WTC11 (cell line): ENCODE measurements at regions not wholly inside any gene's neighbourhood (a gene's known extent, or its start where the extent isn't known, plus 50 kb on each side); places are given as distances from the start of the nearest gene placed in this dataset.

ENCODE experiments used
- ATAC-seq: fragments of 200-7000 bp; cut with Tn5 transposase; 2 replicates; pipeline ENCODE4 v1.10.0; 2021; ENCODE audit warnings: mild to moderate bottlenecking, moderate library complexity
- CTCF ChIA-PET: fragments of 300-600 bp; sonication (Branson Sonifier 250); formaldehyde crosslinking; loops from one replicate; lab custom pipeline; 2021; ENCODE audit warnings: antibody characterized with exemption; lab: Charles Lee
- POLR2A ChIA-PET: fragments of 350-600 bp; sonication (Branson Sonifier 250); formaldehyde crosslinking; loops from one replicate; lab custom pipeline; 2021; ENCODE audit warnings: antibody characterized with exemption; lab: Charles Lee
- DNase-seq: peaks from one replicate; pipeline ENCODE4 v3.0.0; 2021; ENCODE audit warnings: low spot score
- H3K27ac Mint-ChIP-seq: 2 replicates; pipeline ENCODE4 v1.8.0; 2021; ENCODE audit warnings: mixed read lengths
- H3K27me3 Mint-ChIP-seq: 2 replicates; pipeline ENCODE4 v1.8.0; 2021; ENCODE audit warnings: low read depth, mild to moderate bottlenecking, moderate library complexity, mixed read lengths
- H3K36me3 Mint-ChIP-seq: 2 replicates; pipeline ENCODE4 v1.8.0; 2021; ENCODE audit warnings: mixed read lengths
- H3K4me1 Mint-ChIP-seq: 2 replicates; pipeline ENCODE4 v1.8.0; 2022; ENCODE audit warnings: mixed read lengths
- H3K4me3 Mint-ChIP-seq: 2 replicates; pipeline ENCODE4 v1.8.0; 2021; ENCODE audit warnings: mild to moderate bottlenecking, moderate library complexity, mixed read lengths
- H3K9me3 Mint-ChIP-seq: 2 replicates; pipeline ENCODE4 v1.8.0; 2021; ENCODE audit warnings: mixed read lengths
- ARID4B ChIP-seq: sonication (generic); formaldehyde crosslinking; IDR thresholded peaks from 2 replicates; pipeline ENCODE4 v1.8.0; 2023; ENCODE audit warnings: missing genetic modification reagents, mild to moderate bottlenecking, borderline replicate concordance
- ATF1 ChIP-seq: sonication (generic); formaldehyde crosslinking; IDR thresholded peaks from 2 replicates; pipeline ENCODE4 v1.8.1; 2023; ENCODE audit warnings: mild to moderate bottlenecking, moderate library complexity, missing genetic modification reagents
- CREM ChIP-seq: sonication (generic); formaldehyde crosslinking; IDR thresholded peaks from 2 replicates; pipeline ENCODE4 v1.8.1; 2022; ENCODE audit warnings: mild to moderate bottlenecking, missing genetic modification reagents, moderate library complexity
- E2F4 ChIP-seq: sonication (generic); formaldehyde crosslinking; IDR thresholded peaks from 2 replicates; pipeline ENCODE4 v1.8.1; 2022; ENCODE audit warnings: low read depth, mild to moderate bottlenecking, moderate library complexity, missing genetic modification reagents, borderline replicate concordance
- FOXP4 ChIP-seq: sonication (generic); formaldehyde crosslinking; IDR thresholded peaks from 2 replicates; pipeline ENCODE4 v1.8.0; 2022; ENCODE audit warnings: mild to moderate bottlenecking, missing genetic modification reagents
- MAX ChIP-seq: sonication (generic); formaldehyde crosslinking; IDR thresholded peaks from 2 replicates; pipeline ENCODE4 v1.8.0; 2022; ENCODE audit warnings: mild to moderate bottlenecking, missing genetic modification reagents
- NFE2L1 ChIP-seq: sonication (generic); formaldehyde crosslinking; IDR thresholded peaks from 2 replicates; pipeline ENCODE4 v1.8.1; 2023; ENCODE audit warnings: missing genetic modification reagents
- NR3C1 ChIP-seq: sonication (generic); formaldehyde crosslinking; conservative IDR thresholded peaks from 2 replicates; pipeline ENCODE4 v1.8.1; 2023; ENCODE audit warnings: low read depth, mild to moderate bottlenecking, missing genetic modification reagents
- PRDM15 ChIP-seq: sonication (generic); formaldehyde crosslinking; IDR thresholded peaks from 2 replicates; pipeline ENCODE4 v1.8.0; 2022; ENCODE audit warnings: missing genetic modification reagents
- PREB ChIP-seq: sonication (generic); formaldehyde crosslinking; IDR thresholded peaks from 2 replicates; pipeline ENCODE4 v1.8.1; 2022; ENCODE audit warnings: mild to moderate bottlenecking, missing genetic modification reagents, moderate library complexity, borderline replicate concordance
- RORB ChIP-seq: fragments of 250-450 bp; sonication (Bioruptor Pico); IDR thresholded peaks from 2 replicates; pipeline ENCODE4 v1.9.0; 2021; ENCODE audit warnings: mild to moderate bottlenecking
- TP53 ChIP-seq: sonication (generic); formaldehyde crosslinking; IDR thresholded peaks from 2 replicates; pipeline ENCODE4 v1.8.1; 2023; ENCODE audit warnings: mild to moderate bottlenecking, missing genetic modification reagents
- ZNF219 ChIP-seq: sonication (generic); formaldehyde crosslinking; IDR thresholded peaks from 2 replicates; pipeline ENCODE4 v1.8.0; 2023; ENCODE audit warnings: missing genetic modification reagents, mild to moderate bottlenecking, borderline replicate concordance
- ZNF423 ChIP-seq: fragments of 250-450 bp; sonication (Bioruptor Pico); IDR thresholded peaks from 2 replicates; pipeline ENCODE4 v2.1.2; 2022; ENCODE audit warnings: mild to moderate bottlenecking, moderate library complexity
- ZNF425 ChIP-seq: fragments of 250-450 bp; sonication (Bioruptor Pico); conservative IDR thresholded peaks from 2 replicates; pipeline ENCODE4 v1.9.0; 2021; ENCODE audit warnings: mild to moderate bottlenecking

GRCh38 chr1:232728507-232729263, 76.5 kb upstream of the MAP10 start:
- H3K4me1 Mint-ChIP-seq = peaks cover 19% of the 10 kb centered on the region
- H3K36me3 Mint-ChIP-seq = peaks cover 5% of the 10 kb centered on the region
- H3K27ac Mint-ChIP-seq = no peak overlapping the region
- ChIA-PET POLR2A (no interaction called here), CTCF (no interaction called here)
- ATAC-seq = no peak
- TF ChIP-seq PRDM15 (CRISPR knock-in tag) (no peak), ZNF425 (CRISPR knock-in tag) (no peak), NR3C1 (CRISPR knock-in tag) (no peak), CREM (CRISPR knock-in tag) (no peak), ZNF423 (CRISPR knock-in tag) (no peak), ATF1 (CRISPR knock-in tag) (no peak), RORB (CRISPR knock-in tag) (no peak), MAX (no peak), PREB (CRISPR knock-in tag) (no peak), NFE2L1 (CRISPR knock-in tag) (no peak), E2F4 (CRISPR knock-in tag) (no peak)
- peaks cover 9% of the 10 kb centered on the region; the same call in 1 of the 2 replicates for H3K9me3 Mint-ChIP-seq
- H3K4me3 Mint-ChIP-seq = no peak overlapping the region
- H3K27me3 Mint-ChIP-seq = no peaks in the 10 kb centered on the region; the same call in 1 of the 2 replicates
- no peak for DNase-seq

GRCh38 chr1:232732344-232732910, 72.8 kb upstream of the MAP10 start:
- no peaks in the 10 kb centered on the region; the same call in 1 of the 2 replicates for H3K27me3 Mint-ChIP-seq
- no peak for ATAC-seq
- CTCF ChIA-PET = no interaction called here

More at GRCh38 chr1:232732344-232732910, 72.8 kb upstream of the MAP10 start:
- no peak for TF ChIP-seq ARID4B
- no peak for TF ChIP-seq ZNF219 (CRISPR knock-in tag)
- no peak for TF ChIP-seq TP53 (CRISPR knock-in tag)
- no peak for TF ChIP-seq FOXP4 (CRISPR knock-in tag)
- TF ChIP-seq ZNF425 (CRISPR knock-in tag) = no peak
- TF ChIP-seq, all 79 proteins: peak for 0
- Mint-ChIP-seq H3K9me3 (peaks cover 4% of the 10 kb centered on the region; the same call in 1 of the 2 replicates), H3K4me1 (no peaks in the 10 kb centered on the region), H3K36me3 (no peaks in the 10 kb centered on the region), H3K4me3 (no peak overlapping the region), H3K27ac (no peak overlapping the region)
- DNase-seq = no peak
- POLR2A ChIA-PET = no interaction called here
